IMR-90 (cell line): ENCODE measurements at regions not wholly inside any gene's neighbourhood (a gene's known extent, or its start where the extent isn't known, plus 50 kb on each side); places are given as distances from the start of the nearest gene placed in this dataset.

Experiments used
- BHLHE40 ChIP-seq: fragments of 150-350 bp; IDR thresholded peaks from 2 replicates; pipeline ENCODE4 v1.6.1; 2016; ENCODE audit warnings: mild to moderate bottlenecking, low read depth, low read length
- FOS ChIP-seq: fragments of 150-350 bp; IDR thresholded peaks from 2 replicates; pipeline ENCODE4 v1.6.1; 2016; ENCODE audit warnings: low read depth, low read length
- MAFK ChIP-seq: IDR thresholded peaks from 2 replicates; pipeline ENCODE4 v1.6.1; 2012; ENCODE audit warnings: low read depth, low read length, improper control_type of control experiment
- MAZ ChIP-seq: IDR thresholded peaks from 2 replicates; pipeline ENCODE4 v1.6.1; 2012; ENCODE audit warnings: low read depth, mild to moderate bottlenecking, low read length, improper control_type of control experiment, moderate library complexity, borderline replicate concordance
- POLR2A ChIP-seq: IDR thresholded peaks from 2 replicates; pipeline ENCODE4 v1.6.1; 2012; ENCODE audit warnings: mild to moderate bottlenecking, low read depth, low read length
- RAD21 ChIP-seq: IDR thresholded peaks from 2 replicates; pipeline ENCODE4 v1.6.1; 2012; ENCODE audit warnings: low read length, improper control_type of control experiment
- SMC3 ChIP-seq: fragments of 150-350 bp; IDR thresholded peaks from 2 replicates; pipeline ENCODE4 v1.6.1; 2016; ENCODE audit warnings: low read depth, mild to moderate bottlenecking, antibody characterized with exemption, low read length, moderate library complexity
- TF ChIP-seq, protein P1 (sequence below): fragments of 150-350 bp; IDR thresholded peaks from 2 replicates; pipeline ENCODE4 v1.6.1; 2017; ENCODE audit warnings: mild to moderate bottlenecking, antibody characterized with exemption, low read length, low read depth
- TF ChIP-seq, protein P2 (sequence below): conservative IDR thresholded peaks from 2 replicates; pipeline ENCODE4 v1.5.1; 2012; ENCODE audit warnings: mild to moderate bottlenecking, low read depth, low read length, improper control_type of control experiment
- TF ChIP-seq, protein P3 (sequence below): fragments of 150-350 bp; IDR thresholded peaks from 2 replicates; pipeline ENCODE4 v1.6.1; 2016; ENCODE audit warnings: low read depth, mild to moderate bottlenecking, low read length, moderate library complexity, borderline replicate concordance

DNA sequence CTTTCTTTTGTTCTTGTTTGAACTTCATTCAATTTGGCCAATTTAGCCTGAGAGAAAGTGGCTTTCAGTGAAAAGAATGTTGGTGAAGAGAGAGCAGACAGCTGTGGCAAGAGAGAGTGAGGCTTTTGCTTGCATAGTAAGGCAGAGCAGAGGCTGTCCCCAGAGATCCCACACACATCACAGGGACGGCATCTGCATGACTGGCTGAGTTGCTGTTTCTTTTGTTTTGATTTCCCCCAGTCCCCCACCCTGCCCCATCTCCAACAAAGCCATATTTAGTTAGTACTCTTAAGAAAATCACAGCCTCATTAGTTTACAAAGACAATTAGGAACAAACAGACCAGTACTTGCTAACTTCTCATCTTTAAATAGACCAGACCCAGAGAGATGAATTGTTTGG is 363.9 kb upstream of the SEMA6A start:
- TF ChIP-seq SMC3: no peak
- TF ChIP-seq, protein P1, sequence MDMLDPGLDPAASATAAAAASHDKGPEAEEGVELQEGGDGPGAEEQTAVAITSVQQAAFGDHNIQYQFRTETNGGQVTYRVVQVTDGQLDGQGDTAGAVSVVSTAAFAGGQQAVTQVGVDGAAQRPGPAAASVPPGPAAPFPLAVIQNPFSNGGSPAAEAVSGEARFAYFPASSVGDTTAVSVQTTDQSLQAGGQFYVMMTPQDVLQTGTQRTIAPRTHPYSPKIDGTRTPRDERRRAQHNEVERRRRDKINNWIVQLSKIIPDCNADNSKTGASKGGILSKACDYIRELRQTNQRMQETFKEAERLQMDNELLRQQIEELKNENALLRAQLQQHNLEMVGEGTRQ: no peak
- TF ChIP-seq, protein P2, sequence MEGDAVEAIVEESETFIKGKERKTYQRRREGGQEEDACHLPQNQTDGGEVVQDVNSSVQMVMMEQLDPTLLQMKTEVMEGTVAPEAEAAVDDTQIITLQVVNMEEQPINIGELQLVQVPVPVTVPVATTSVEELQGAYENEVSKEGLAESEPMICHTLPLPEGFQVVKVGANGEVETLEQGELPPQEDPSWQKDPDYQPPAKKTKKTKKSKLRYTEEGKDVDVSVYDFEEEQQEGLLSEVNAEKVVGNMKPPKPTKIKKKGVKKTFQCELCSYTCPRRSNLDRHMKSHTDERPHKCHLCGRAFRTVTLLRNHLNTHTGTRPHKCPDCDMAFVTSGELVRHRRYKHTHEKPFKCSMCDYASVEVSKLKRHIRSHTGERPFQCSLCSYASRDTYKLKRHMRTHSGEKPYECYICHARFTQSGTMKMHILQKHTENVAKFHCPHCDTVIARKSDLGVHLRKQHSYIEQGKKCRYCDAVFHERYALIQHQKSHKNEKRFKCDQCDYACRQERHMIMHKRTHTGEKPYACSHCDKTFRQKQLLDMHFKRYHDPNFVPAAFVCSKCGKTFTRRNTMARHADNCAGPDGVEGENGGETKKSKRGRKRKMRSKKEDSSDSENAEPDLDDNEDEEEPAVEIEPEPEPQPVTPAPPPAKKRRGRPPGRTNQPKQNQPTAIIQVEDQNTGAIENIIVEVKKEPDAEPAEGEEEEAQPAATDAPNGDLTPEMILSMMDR: no peak
- no peak for TF ChIP-seq BHLHE40
- no peak for TF ChIP-seq MAFK
- TF ChIP-seq POLR2A: no peak
- TF ChIP-seq, protein P3, sequence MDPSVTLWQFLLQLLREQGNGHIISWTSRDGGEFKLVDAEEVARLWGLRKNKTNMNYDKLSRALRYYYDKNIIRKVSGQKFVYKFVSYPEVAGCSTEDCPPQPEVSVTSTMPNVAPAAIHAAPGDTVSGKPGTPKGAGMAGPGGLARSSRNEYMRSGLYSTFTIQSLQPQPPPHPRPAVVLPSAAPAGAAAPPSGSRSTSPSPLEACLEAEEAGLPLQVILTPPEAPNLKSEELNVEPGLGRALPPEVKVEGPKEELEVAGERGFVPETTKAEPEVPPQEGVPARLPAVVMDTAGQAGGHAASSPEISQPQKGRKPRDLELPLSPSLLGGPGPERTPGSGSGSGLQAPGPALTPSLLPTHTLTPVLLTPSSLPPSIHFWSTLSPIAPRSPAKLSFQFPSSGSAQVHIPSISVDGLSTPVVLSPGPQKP: no peak
- TF ChIP-seq RAD21: no peak
- no peak for TF ChIP-seq FOS
- no peak for TF ChIP-seq MAZ
